Fibroblast of skin of right biceps (primary cell): ENCODE measurements at regions not wholly inside any gene's neighbourhood (a gene's known extent, or its start where the extent isn't known, plus 50 kb on each side); places are given as distances from the start of the nearest gene placed in this dataset.

Experiments used
- DNase-seq: peaks from one replicate; pipeline ENCODE4 v3.0.0-alpha.2; 2013

GRCh38 chr3:107969994-107970819, 120.6 kb downstream of the CD47 start:
- DNase-seq, result peak; percentile 57

GRCh38 chr3:107969525-107969924, 121.3 kb downstream of the CD47 start:
- DNase-seq, result no peak

- no peak for DNase-seq
These were observed 124.6 kb downstream of the CD47 start for GRCh38 chr3:107966276-107966675.

- no peak for DNase-seq
These were observed 125.6 kb downstream of the CD47 start for GRCh38 chr3:107965136-107965655.

GRCh38 chr3:107963581-107963980, 127.2 kb downstream of the CD47 start:
- DNase-seq, result no peak

GRCh38 chr3:107962946-107963345, 127.9 kb downstream of the CD47 start:
- peak; percentile 73 for DNase-seq

GRCh38 chr3:107962037-107962436, 128.8 kb downstream of the CD47 start:
- no peak for DNase-seq

GRCh38 chr3:107959550-107960154, 131.2 kb downstream of the CD47 start:
- peak; percentile 78 for DNase-seq

- peak; percentile 51 for DNase-seq
These were observed 132.7 kb downstream of the CD47 start for GRCh38 chr3:107958146-107958545.

- peak; percentile 75 for DNase-seq
These were observed 133.6 kb downstream of the CD47 start for GRCh38 chr3:107956991-107957900.

GRCh38 chr3:107954845-107955244, 136.0 kb downstream of the CD47 start:
- no peak for DNase-seq

- DNase-seq, result no peak
These were observed 137.1 kb downstream of the CD47 start for GRCh38 chr3:107953722-107954121.

- DNase-seq, result no peak
These were observed 139.7 kb downstream of the CD47 start for GRCh38 chr3:107951126-107951525.

GRCh38 chr3:107950417-107950816, 140.4 kb downstream of the CD47 start:
- no peak for DNase-seq

GRCh38 chr3:107949394-107949970, 141.3 kb downstream of the CD47 start:
- DNase-seq, result no peak

- no peak for DNase-seq
These were observed 143.6 kb downstream of the CD47 start for GRCh38 chr3:107947203-107947602.

GRCh38 chr3:107946700-107947099, 144.1 kb downstream of the CD47 start:
- DNase-seq, result no peak

- no peak for DNase-seq
These were observed 145.3 kb downstream of the CD47 start for GRCh38 chr3:107945417-107946094.

- peak; percentile 49 for DNase-seq
These were observed 146.9 kb downstream of the CD47 start for GRCh38 chr3:107943786-107944523.

GRCh38 chr3:107942951-107943749, 147.7 kb downstream of the CD47 start:
- DNase-seq, result no peak

GRCh38 chr3:107942244-107942643, 148.6 kb downstream of the CD47 start:
- DNase-seq, result peak; percentile 24
